Mesendoderm (in vitro differentiated cells): ENCODE measurements at regions not wholly inside any gene's neighbourhood (a gene's known extent, or its start where the extent isn't known, plus 50 kb on each side); places are given as distances from the start of the nearest gene placed in this dataset.

Source experiments
- DNase-seq: peaks from one replicate; pipeline ENCODE4 v3.0.0; 2013
- H2AK5ac ChIP-seq: 2 replicates; pipeline ENCODE4 v1.6.1; 2013; ENCODE audit warnings: low read length, inconsistent platforms
- H2BK120ac ChIP-seq: 2 replicates; pipeline ENCODE4 v1.6.1; 2013; ENCODE audit warnings: low read depth, mild to moderate bottlenecking, low read length, moderate library complexity, mixed read lengths
- H2BK15ac ChIP-seq: replicated peaks from 2 replicates; pipeline ENCODE4 v1.6.1; 2013; ENCODE audit warnings: low read depth, mild to moderate bottlenecking, moderate library complexity
- H2BK5ac ChIP-seq: 2 replicates; pipeline ENCODE4 v1.6.1; 2013; ENCODE audit warnings: low read length, inconsistent platforms
- H3K18ac ChIP-seq: 2 replicates; pipeline ENCODE4 v1.6.1; 2013; ENCODE audit warnings: mild to moderate bottlenecking, low read length, mixed read lengths
- H3K23ac ChIP-seq: one replicate; pipeline ENCODE4 v1.6.1; 2013; ENCODE audit warnings: low read length
- H3K27ac ChIP-seq: 2 replicates; pipeline ENCODE4 v1.5.1; 2013; ENCODE audit warnings: low read depth, mild to moderate bottlenecking, inconsistent platforms, low read length, moderate library complexity
- H3K27me3 ChIP-seq: 2 replicates; pipeline ENCODE4 v1.6.1; 2013; ENCODE audit warnings: low read length, control low read depth, mild to moderate bottlenecking, inconsistent platforms; ENCODE audit not compliant: insufficient read depth, poor library complexity
- H3K36me3 ChIP-seq: 2 replicates; pipeline ENCODE4 v1.6.1; 2013; ENCODE audit warnings: low read length, inconsistent platforms; ENCODE audit not compliant: control insufficient read depth, insufficient read depth
- H3K4ac ChIP-seq: one replicate; pipeline ENCODE4 v1.6.1; 2013; ENCODE audit warnings: low read depth, mild to moderate bottlenecking, low read length, moderate library complexity
- H3K4me1 ChIP-seq: 2 replicates; pipeline ENCODE4 v1.6.1; 2013; ENCODE audit warnings: low read depth, low read length, inconsistent platforms; ENCODE audit not compliant: control insufficient read depth
- H3K4me2 ChIP-seq: 2 replicates; pipeline ENCODE4 v1.6.1; 2013; ENCODE audit warnings: low read length
- H3K4me3 ChIP-seq: 2 replicates; pipeline ENCODE4 v1.5.1; 2013; ENCODE audit warnings: mild to moderate bottlenecking, low read length
- H3K56ac ChIP-seq: one replicate; pipeline ENCODE4 v1.6.1; 2013; ENCODE audit warnings: low read length
- H3K79me1 ChIP-seq: 2 replicates; pipeline ENCODE4 v1.6.1; 2013; ENCODE audit warnings: low read length, inconsistent platforms
- H3K79me2 ChIP-seq: 2 replicates; pipeline ENCODE4 v1.6.1; 2013; ENCODE audit warnings: mild to moderate bottlenecking, low read length; ENCODE audit not compliant: control insufficient read depth, insufficient read depth
- H3K9ac ChIP-seq: 2 replicates; pipeline ENCODE4 v1.6.1; 2013; ENCODE audit warnings: low read length, inconsistent platforms
- H4K5ac ChIP-seq: one replicate; pipeline ENCODE4 v1.6.1; 2013; ENCODE audit warnings: low read length
- H4K8ac ChIP-seq: one replicate; pipeline ENCODE4 v1.6.1; 2013; ENCODE audit warnings: low read depth, mild to moderate bottlenecking, control low read depth, low read length, moderate library complexity
- WGBS: extraction: QIAGEN DNeasy Blood & Tissue Kit; methylation state at CpG from one replicate; pipeline ENCODE4 v1.1.7; 2013; ENCODE audit warnings: low lambda C conversion rate, missing lambda C conversion rate; ENCODE audit not compliant: insufficient coverage; ENCODE audit errors: extremely low coverage; 5-methylcytosine and 5-hydroxymethylcytosine counted together

- H4K5ac ChIP-seq, result no peak overlapping the region
- DNase-seq, result no peak
Observed at GRCh38 chr1:34625521-34626015, 129.3 kb upstream of the GJB5 start.

GRCh38 chr1:34627465-34628240 lies 127.2 kb upstream of the GJB5 start:
- Histone ChIP-seq H3K79me1 (no peaks in the 10 kb centered on the region), H2BK5ac (no peak overlapping the region), H3K27ac (no peak overlapping the region), H4K8ac (no peak overlapping the region), H2BK15ac (no peak overlapping the region), H3K79me2 (no peaks in the 10 kb centered on the region), H3K18ac (no peak overlapping the region), H2AK5ac (no peak overlapping the region), H3K9ac (no peak overlapping the region), H3K56ac (no peak overlapping the region), H2BK120ac (no peak overlapping the region), H3K4me1 (no peaks in the 10 kb centered on the region), H3K36me3 (no peaks in the 10 kb centered on the region), H3K4ac (no peak overlapping the region), H3K4me3 (no peak overlapping the region), H3K4me2 (no peak overlapping the region), H3K27me3 (no peaks in the 10 kb centered on the region), H3K23ac (no peak overlapping the region), H4K5ac (no peak overlapping the region)
- no CpG with 5 or more reads among the region's 10 CpGs for WGBS
- no peak for DNase-seq

More at GRCh38 chr1:34625521-34626015, 129.3 kb upstream of the GJB5 start:
- H4K8ac ChIP-seq, result no peak overlapping the region
- H3K9ac ChIP-seq, result no peak overlapping the region
- H3K79me2 ChIP-seq, result no peaks in the 10 kb centered on the region
- no peaks in the 10 kb centered on the region for H3K27me3 ChIP-seq
- H3K4ac ChIP-seq, result no peak overlapping the region
- no peak overlapping the region for H3K23ac ChIP-seq
- H2BK120ac ChIP-seq, result no peak overlapping the region
- no peak overlapping the region for H2AK5ac ChIP-seq
- no peak overlapping the region for H3K18ac ChIP-seq
- H3K79me1 ChIP-seq, result no peaks in the 10 kb centered on the region
- H2BK15ac ChIP-seq, result no peak overlapping the region
- H3K36me3 ChIP-seq, result no peaks in the 10 kb centered on the region
- H3K27ac ChIP-seq, result no peak overlapping the region
- H3K4me1 ChIP-seq, result no peaks in the 10 kb centered on the region
- WGBS, result no CpG with 5 or more reads among the region's 6 CpGs
- no peak overlapping the region for H3K4me3 ChIP-seq
- H3K56ac ChIP-seq, result no peak overlapping the region
- H2BK5ac ChIP-seq, result no peak overlapping the region
- H3K4me2 ChIP-seq, result no peak overlapping the region

GRCh38 chr1:34631126-34631525 lies 123.7 kb upstream of the GJB5 start:
- no peak overlapping the region for H3K9ac ChIP-seq
- no peak overlapping the region for H4K8ac ChIP-seq
- no peak overlapping the region for H3K18ac ChIP-seq
- H2BK15ac ChIP-seq, result no peak overlapping the region
- no peaks in the 10 kb centered on the region for H3K79me1 ChIP-seq
- H2BK120ac ChIP-seq, result no peak overlapping the region
- no peaks in the 10 kb centered on the region for H3K36me3 ChIP-seq
- no peak overlapping the region for H3K4me2 ChIP-seq
- no CpG with 5 or more reads among the region's 2 CpGs for WGBS
- no peak for DNase-seq
- H3K27ac ChIP-seq, result no peak overlapping the region
- no peak overlapping the region for H2AK5ac ChIP-seq
- no peak overlapping the region for H2BK5ac ChIP-seq
- H3K4me1 ChIP-seq, result no peaks in the 10 kb centered on the region
- no peaks in the 10 kb centered on the region for H3K79me2 ChIP-seq
- H4K5ac ChIP-seq, result no peak overlapping the region
- H3K56ac ChIP-seq, result no peak overlapping the region
- H3K4me3 ChIP-seq, result no peak overlapping the region
- no peaks in the 10 kb centered on the region for H3K27me3 ChIP-seq
- H3K23ac ChIP-seq, result no peak overlapping the region
- no peak overlapping the region for H3K4ac ChIP-seq

DNA sequence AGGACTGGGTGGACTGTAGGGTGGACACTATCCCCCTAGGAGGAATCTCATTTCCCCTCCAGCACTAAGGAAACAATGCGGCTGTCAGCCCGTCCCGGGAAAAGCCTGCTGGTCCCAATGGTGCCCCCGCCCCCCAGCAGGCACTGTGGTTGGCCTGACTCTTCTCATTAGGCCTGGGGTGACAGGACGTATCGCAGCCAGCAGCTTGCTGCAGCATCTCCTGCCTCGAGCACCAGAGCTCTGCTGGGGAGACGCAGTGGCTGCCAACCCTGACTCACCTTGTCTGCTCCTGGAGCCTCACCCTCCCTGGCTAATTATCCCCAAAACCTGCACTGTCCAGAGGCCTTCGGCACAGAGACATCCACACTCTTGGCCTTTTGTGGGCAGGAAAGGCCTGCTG lies 115.1 kb upstream of the GJB5 start:
- Histone ChIP-seq H3K36me3 (no peaks in the 10 kb centered on the region), H3K18ac (no peak overlapping the region), H3K4me1 (no peaks in the 10 kb centered on the region), H3K4ac (no peak overlapping the region), H3K27me3 (no peaks in the 10 kb centered on the region), H3K4me2 (no peak overlapping the region), H2BK5ac (no peak overlapping the region), H3K56ac (peak overlapping the region; percentile 1), H3K79me1 (no peaks in the 10 kb centered on the region), H2BK15ac (no peak overlapping the region), H3K79me2 (no peaks in the 10 kb centered on the region), H3K27ac (no peak overlapping the region), H2AK5ac (no peak overlapping the region), H3K9ac (no peak overlapping the region), H2BK120ac (no peak overlapping the region), H4K5ac (no peak overlapping the region), H3K23ac (no peak overlapping the region), H4K8ac (no peak overlapping the region), H3K4me3 (no peak overlapping the region)
- no CpG with 5 or more reads among the region's 9 CpGs for WGBS
- no peak for DNase-seq

DNA sequence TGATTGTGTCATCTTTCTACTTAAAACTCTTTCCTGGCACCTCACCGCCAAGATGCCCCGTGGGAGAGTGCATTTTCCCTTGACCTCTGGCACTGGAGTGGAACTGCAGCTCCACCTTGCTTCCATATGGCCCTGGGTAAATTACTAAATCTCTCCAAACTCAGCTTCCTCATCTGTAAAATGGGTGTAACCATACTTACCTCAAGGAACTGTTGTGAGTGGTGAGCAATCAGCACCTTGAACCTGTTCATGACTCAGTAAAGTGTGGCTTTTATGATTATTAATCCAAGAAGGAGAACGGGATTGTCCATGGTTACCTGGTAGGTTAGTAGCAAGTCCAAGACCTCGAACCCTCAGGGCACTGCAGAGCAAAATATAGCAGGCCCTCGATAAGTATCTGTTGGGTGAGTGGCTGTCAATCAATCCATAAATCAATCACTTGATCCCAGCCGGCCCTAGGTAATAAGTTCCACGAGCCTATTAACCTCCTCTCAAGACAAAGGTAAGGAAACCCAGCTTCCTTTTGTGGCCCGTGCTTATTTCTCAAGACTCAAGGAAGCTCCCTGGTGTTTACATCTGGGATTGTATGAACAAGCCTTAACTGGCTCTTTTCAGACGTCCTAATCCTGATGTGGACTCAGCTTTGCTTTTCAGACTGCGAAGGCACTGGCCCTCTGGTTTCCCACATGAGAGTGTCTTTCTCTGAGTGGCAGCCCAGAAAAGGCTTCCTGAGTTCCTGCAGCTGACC lies 114.0 kb upstream of the GJB5 start:
- Histone ChIP-seq H3K27ac (no peak overlapping the region), H3K4me3 (no peak overlapping the region), H3K23ac (no peak overlapping the region), H3K4ac (no peak overlapping the region), H2BK15ac (no peak overlapping the region), H3K79me2 (no peaks in the 10 kb centered on the region), H3K9ac (no peak overlapping the region), H2BK120ac (no peak overlapping the region), H3K18ac (no peak overlapping the region), H3K79me1 (no peaks in the 10 kb centered on the region), H2BK5ac (no peak overlapping the region), H3K56ac (no peak overlapping the region), H3K36me3 (no peaks in the 10 kb centered on the region), H3K27me3 (no peaks in the 10 kb centered on the region), H4K5ac (no peak overlapping the region), H2AK5ac (no peak overlapping the region), H3K4me1 (no peaks in the 10 kb centered on the region), H4K8ac (no peak overlapping the region), H3K4me2 (no peak overlapping the region)
- WGBS, result no CpG with 5 or more reads among the region's 10 CpGs
- peak; percentile 23 for DNase-seq
